DOHH2 (cell line): ENCODE measurements at regions not wholly inside any gene's neighbourhood (a gene's known extent, or its start where the extent isn't known, plus 50 kb on each side); places are given as distances from the start of the nearest gene placed in this dataset.

Experiments used
- CTCF ChIP-seq: fragments of 200-600 bp; sonication (generic); IDR thresholded peaks from one replicate; pipeline ENCODE4 v1.5.1; 2014; ENCODE audit warnings: antibody characterized with exemption, mild to moderate bottlenecking, low read depth, low read length; ENCODE audit not compliant: poor library complexity, severe bottlenecking
- EZH2phosphoT487 ChIP-seq: fragments of 200-600 bp; sonication (generic); IDR thresholded peaks from 2 replicates; pipeline ENCODE4 v1.6.1; 2017; ENCODE audit warnings: borderline replicate concordance, mild to moderate bottlenecking, antibody characterized with exemption, low read length, moderate library complexity, mixed read lengths

DNA sequence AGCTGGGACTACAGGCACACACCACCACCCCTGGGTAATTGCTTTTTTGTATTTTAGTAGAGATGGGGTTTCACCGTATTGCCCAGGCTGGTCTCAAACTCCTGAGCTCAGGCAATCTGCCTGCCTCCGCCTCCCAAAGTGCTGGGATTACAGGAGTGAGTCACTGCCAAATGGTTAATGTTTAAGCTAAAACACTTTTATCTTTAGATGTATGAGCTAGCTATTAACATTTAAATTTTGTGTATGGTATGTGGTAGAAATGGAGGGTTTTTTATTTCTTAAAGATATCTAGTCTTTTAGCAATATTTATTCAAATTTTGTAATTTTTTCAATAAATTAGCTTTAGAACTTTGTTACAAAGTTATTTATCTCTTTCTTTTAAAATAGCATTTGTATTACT lies 1659.8 kb upstream of the ADGRL3 start:
- no peak for TF ChIP-seq CTCF
- no peak for TF ChIP-seq EZH2phosphoT487
